ENCODE measurements at regions not wholly inside any gene's neighbourhood (a gene's known extent, or its start where the extent isn't known, plus 50 kb on each side); places are given as distances from the start of the nearest gene placed in this dataset.

DNA sequence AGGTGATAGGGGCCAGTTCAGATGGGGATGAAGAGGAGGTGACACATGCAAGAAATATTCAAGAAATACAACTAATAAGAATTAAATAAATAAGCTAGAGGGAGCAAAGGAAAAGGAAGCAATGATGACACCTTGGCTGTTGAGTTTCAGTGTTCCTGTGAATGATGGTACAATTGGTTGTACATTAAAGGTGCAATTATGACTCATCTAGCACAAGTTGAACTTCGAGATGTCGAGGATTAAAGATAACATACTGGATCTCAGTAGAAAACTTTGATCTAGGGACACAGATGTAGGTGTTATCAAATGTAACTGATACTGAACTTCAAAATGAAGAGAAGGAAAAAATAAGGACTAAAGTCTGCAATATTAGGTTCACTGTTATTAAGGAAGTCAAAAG, 760.6 kb upstream of the CHAC2 start:
- WGBS, 2 donors (ENCODE audit: low coverage in 1 of 2) = 39 to 50% methylated on average over 2 of the region's 2 CpGs

DNA sequence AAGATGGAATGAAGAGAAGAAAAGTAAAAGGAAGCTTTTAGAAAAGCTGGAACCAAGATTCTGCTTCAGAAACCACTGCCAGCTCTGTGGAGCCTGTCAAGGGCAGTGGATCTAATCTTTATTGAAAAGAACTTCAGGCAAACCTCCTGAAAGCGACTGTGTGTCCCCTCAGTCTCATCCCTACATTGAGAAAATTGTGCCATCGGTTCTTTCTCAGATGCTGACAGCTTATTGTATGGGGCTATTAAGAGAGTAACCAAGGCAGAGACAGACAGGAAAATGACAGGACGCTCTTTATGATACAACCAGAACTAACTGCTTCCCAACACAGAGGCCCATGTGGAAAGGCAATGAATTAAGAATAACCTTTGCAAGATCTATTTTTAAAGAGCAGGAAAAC, 763.2 kb upstream of the CHAC2 start:
- no peaks in the 10 kb centered on the region for H3K9me3 ChIP-seq
- TF ChIP-seq, protein P1, sequence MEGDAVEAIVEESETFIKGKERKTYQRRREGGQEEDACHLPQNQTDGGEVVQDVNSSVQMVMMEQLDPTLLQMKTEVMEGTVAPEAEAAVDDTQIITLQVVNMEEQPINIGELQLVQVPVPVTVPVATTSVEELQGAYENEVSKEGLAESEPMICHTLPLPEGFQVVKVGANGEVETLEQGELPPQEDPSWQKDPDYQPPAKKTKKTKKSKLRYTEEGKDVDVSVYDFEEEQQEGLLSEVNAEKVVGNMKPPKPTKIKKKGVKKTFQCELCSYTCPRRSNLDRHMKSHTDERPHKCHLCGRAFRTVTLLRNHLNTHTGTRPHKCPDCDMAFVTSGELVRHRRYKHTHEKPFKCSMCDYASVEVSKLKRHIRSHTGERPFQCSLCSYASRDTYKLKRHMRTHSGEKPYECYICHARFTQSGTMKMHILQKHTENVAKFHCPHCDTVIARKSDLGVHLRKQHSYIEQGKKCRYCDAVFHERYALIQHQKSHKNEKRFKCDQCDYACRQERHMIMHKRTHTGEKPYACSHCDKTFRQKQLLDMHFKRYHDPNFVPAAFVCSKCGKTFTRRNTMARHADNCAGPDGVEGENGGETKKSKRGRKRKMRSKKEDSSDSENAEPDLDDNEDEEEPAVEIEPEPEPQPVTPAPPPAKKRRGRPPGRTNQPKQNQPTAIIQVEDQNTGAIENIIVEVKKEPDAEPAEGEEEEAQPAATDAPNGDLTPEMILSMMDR (IDR thresholded peaks at IDR 0.05) = no peak
- no peak for TF ChIP-seq EP300 (IDR thresholded peaks at IDR 0.05; ENCODE audit: low read depth)
- no peak for TF ChIP-seq POLR2AphosphoS5 (IDR thresholded peaks at IDR 0.05)
- no peak for TF ChIP-seq POLR2A (IDR thresholded peaks at IDR 0.05)

More for the DNA sequence above, 760.6 kb upstream of the CHAC2 start:
- in situ Hi-C loops (cut with MboI; ENCODE audit: low pct_ligation_motif_present in 1 of 4, low pct_unique_long_range_greater_than_20kb in 1 of 4, low sequenced_read_pairs in 3 of 4) = no loop called here
- no peak overlapping the region for H3K4me3 ChIP-seq
- intact Hi-C loops (cut with DNase I; ENCODE audit: low total_unique reads) = no loop called here
- no peaks in the 10 kb centered on the region for H3K27me3 ChIP-seq
- no peak overlapping the region for H3K27ac ChIP-seq
- TF ChIP-seq POLR2AphosphoS5 (IDR thresholded peaks at IDR 0.05) = no peak
- TF ChIP-seq, protein P1 (IDR thresholded peaks at IDR 0.05) = no peak
- no peak for TF ChIP-seq EP300 (IDR thresholded peaks at IDR 0.05; ENCODE audit: low read depth)
- no peak for TF ChIP-seq POLR2A (IDR thresholded peaks at IDR 0.05)
- no peaks in the 10 kb centered on the region for H3K9me3 ChIP-seq
- H3K4me1 ChIP-seq = no peaks in the 10 kb centered on the region
- DNase-seq = no peak
- H3K36me3 ChIP-seq = no peaks in the 10 kb centered on the region

DNA sequence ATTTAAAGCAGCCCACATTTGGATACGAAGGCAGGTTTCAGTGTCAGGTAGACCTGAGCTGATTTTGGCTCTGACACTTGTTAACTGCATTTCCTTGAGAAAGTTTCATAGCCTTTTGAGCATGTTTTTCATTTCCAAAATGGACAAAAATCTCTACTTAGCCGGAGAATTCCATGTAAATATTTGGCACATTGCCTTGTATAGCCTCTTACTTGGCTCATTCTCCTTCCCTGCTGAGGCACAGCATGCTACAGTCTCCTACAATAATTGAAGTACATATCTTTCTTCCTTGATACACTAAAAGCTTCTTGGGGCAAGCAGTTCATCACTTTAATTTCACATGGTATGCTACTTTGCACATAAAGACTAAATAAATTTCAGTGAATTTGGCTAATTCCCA, 772.2 kb upstream of the CHAC2 start:
- WGBS, 2 donors (ENCODE audit: low coverage in 1 of 2) = 40 to 58% methylated on average over 1 to 2 of the region's 2 CpGs
- in situ Hi-C loops (cut with MboI; ENCODE audit: low pct_ligation_motif_present in 1 of 4, low pct_unique_long_range_greater_than_20kb in 1 of 4, low sequenced_read_pairs in 3 of 4) = no loop called here
- H3K36me3 ChIP-seq = no peaks in the 10 kb centered on the region

More for the DNA sequence above, 763.2 kb upstream of the CHAC2 start:
- no peaks in the 10 kb centered on the region for H3K27me3 ChIP-seq
- 72 to 77% methylated on average over 3 of the region's 3 CpGs for WGBS, 2 donors (ENCODE audit: low coverage in 1 of 2)
- no peak overlapping the region for H3K4me3 ChIP-seq
- DNase-seq = no peak
- intact Hi-C loops (cut with DNase I; ENCODE audit: low total_unique reads) = no loop called here
- H3K36me3 ChIP-seq = no peaks in the 10 kb centered on the region
- in situ Hi-C loops (cut with MboI; ENCODE audit: low pct_ligation_motif_present in 1 of 4, low pct_unique_long_range_greater_than_20kb in 1 of 4, low sequenced_read_pairs in 3 of 4) = no loop called here
- H3K4me1 ChIP-seq = no peaks in the 10 kb centered on the region
- H3K27ac ChIP-seq = no peak overlapping the region

DNA sequence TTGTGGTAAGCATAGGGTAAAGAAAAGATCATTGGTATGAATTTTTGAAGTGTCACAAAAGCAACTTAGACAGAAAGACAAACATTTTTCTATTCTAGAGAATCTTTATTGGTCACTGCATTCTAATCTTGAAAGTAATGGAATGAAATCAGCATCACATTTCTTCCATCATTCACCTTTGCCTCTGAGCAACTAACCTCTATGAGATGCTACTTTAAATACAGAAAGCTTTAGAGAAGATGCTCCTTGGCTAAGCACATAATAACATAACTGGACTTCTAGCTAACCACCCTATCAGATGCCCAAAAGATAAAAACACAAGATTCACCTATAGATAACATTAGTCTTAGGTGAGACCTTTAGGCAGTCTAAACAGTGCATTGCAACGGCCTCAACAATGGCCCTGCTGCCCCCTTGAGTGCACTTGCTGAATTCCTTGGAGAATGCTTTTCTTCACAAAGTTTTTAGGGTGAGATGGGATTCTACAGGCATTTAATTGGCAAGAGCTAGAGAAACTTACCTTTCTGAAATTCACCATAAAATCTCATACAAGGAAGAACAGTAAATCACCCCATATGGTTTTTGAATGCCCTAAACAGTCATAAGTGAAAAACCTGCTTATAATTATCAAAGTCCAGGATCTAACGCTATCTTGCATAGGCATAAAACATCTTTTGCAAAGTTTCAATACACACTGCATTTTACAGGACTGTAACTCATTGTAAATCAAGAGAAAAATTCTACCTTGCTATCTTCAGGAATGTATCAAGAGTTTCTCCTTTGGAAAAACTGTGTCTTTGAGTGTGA, 791.3 kb upstream of the CHAC2 start:
- Histone ChIP-seq H3K4me3 (no peak overlapping the region), H3K27ac (no peak overlapping the region), H3K27me3 (no peaks in the 10 kb centered on the region), H3K9me3 (no peaks in the 10 kb centered on the region), H3K36me3 (no peaks in the 10 kb centered on the region), H3K4me1 (no peaks in the 10 kb centered on the region)
- TF ChIP-seq POLR2AphosphoS5 (IDR thresholded peaks at IDR 0.05) = no peak
- no peak for TF ChIP-seq POLR2A (IDR thresholded peaks at IDR 0.05)
- TF ChIP-seq EP300 (IDR thresholded peaks at IDR 0.05; ENCODE audit: low read depth) = no peak
- TF ChIP-seq, protein P1 (IDR thresholded peaks at IDR 0.05) = no peak
- DNase-seq = no peak
- in situ Hi-C loops (cut with MboI; ENCODE audit: low pct_ligation_motif_present in 1 of 4, low pct_unique_long_range_greater_than_20kb in 1 of 4, low sequenced_read_pairs in 3 of 4) (no loop called here), intact Hi-C loops (cut with DNase I; ENCODE audit: low total_unique reads) (no loop called here)
- 32 to 42% methylated on average over 2 of the region's 2 CpGs for WGBS, 2 donors (ENCODE audit: low coverage in 1 of 2)

More for the DNA sequence above, 772.2 kb upstream of the CHAC2 start:
- H3K4me1 ChIP-seq = no peaks in the 10 kb centered on the region
- no peak overlapping the region for H3K27ac ChIP-seq
- intact Hi-C loops (cut with DNase I; ENCODE audit: low total_unique reads) = no loop called here
- H3K27me3 ChIP-seq = no peaks in the 10 kb centered on the region
- no peak overlapping the region for H3K4me3 ChIP-seq
- H3K9me3 ChIP-seq = peaks cover 0 to 3% of the 10 kb centered on the region in 2 donors
- DNase-seq = no peak
- TF ChIP-seq, protein P1 (IDR thresholded peaks at IDR 0.05) = no peak
- TF ChIP-seq POLR2AphosphoS5 (IDR thresholded peaks at IDR 0.05) = no peak
- TF ChIP-seq POLR2A (IDR thresholded peaks at IDR 0.05) = no peak

Data from transverse colon (tissue), 4 donors.